Lung (tissue), 11 donors: ENCODE measurements at regions not wholly inside any gene's neighbourhood (a gene's known extent, or its start where the extent isn't known, plus 50 kb on each side); places are given as distances from the start of the nearest gene placed in this dataset.

Source experiments
- ATAC-seq: fragments of 200-7000 bp; cut with Tn5 transposase; one replicate; pipeline ENCODE4 v1.9.1; 2020; ENCODE audit warnings: moderate number of reproducible peaks; ENCODE audit not compliant: insufficient read depth, low FRiP score
- DNase-seq, 3 donors: peaks; one replicate each; pipeline ENCODE4 v3.0.0-alpha.2; 2013 to 2017
- H3K27ac ChIP-seq, 2 donors: one replicate each; pipeline ENCODE4 v1.5.1; 2013; ENCODE audit warnings: mild to moderate bottlenecking in 2 of 2, moderate library complexity in 2 of 2, control low read depth in 1 of 2, inconsistent platforms in 1 of 2, low read depth in 1 of 2, low read length in 1 of 2
- H3K27me3 ChIP-seq, 3 donors: one replicate each; pipeline ENCODE4 v1.5.1; 2013; ENCODE audit warnings: low read length in 2 of 3; ENCODE audit not compliant: control insufficient read depth in 3 of 3, insufficient read depth in 3 of 3
- H3K36me3 ChIP-seq, 4 donors: one replicate each; pipeline ENCODE4 v1.5.1; 2013; ENCODE audit warnings: low read length in 4 of 4, mild to moderate bottlenecking in 1 of 4, moderate library complexity in 1 of 4; ENCODE audit not compliant: control insufficient read depth in 4 of 4, insufficient read depth in 4 of 4
- H3K4me1 ChIP-seq, 5 donors: one replicate each; pipeline ENCODE4 v1.5.1; 2013; ENCODE audit warnings: low read length in 5 of 5, mild to moderate bottlenecking in 2 of 5, moderate library complexity in 1 of 5; ENCODE audit not compliant: control insufficient read depth in 5 of 5, insufficient read depth in 5 of 5
- H3K4me3 ChIP-seq: one replicate; pipeline ENCODE4 v1.5.1; 2013; ENCODE audit warnings: mild to moderate bottlenecking, control low read depth, moderate library complexity
- H3K9ac ChIP-seq, 2 donors: one replicate each; pipeline ENCODE4 v1.5.1; 2013; ENCODE audit warnings: low read length in 2 of 2, control low read depth in 1 of 2; ENCODE audit not compliant: insufficient read depth in 1 of 2
- H3K9me3 ChIP-seq, 4 donors: one replicate each; pipeline ENCODE4 v1.5.1; 2013; ENCODE audit warnings: low read length in 3 of 4, mild to moderate bottlenecking in 1 of 4, moderate library complexity in 1 of 4; ENCODE audit not compliant: control insufficient read depth in 4 of 4, insufficient read depth in 3 of 4
- CTCF ChIP-seq: IDR thresholded peaks from 2 replicates; pipeline ENCODE4 v1.5.1; 2012; ENCODE audit warnings: mild to moderate bottlenecking; ENCODE audit errors: control extremely low read depth, extremely low read depth
- WGBS, 2 donors: extraction: QIAGEN DNeasy Blood & Tissue Kit; methylation state at CpG; one replicate each; pipeline ENCODE4 v1.1.7; 2013; 5-methylcytosine and 5-hydroxymethylcytosine counted together
- donor health status: control.
- donor health status: control.
- donor health status: Bipolar disorder and iron deficiency.
- donor health status: healthy.
- donor health status: DM: yes; HTN: yes; CAD: no.

- Histone ChIP-seq H3K4me3 (no peak overlapping the region), H3K27me3 (no peaks in the 10 kb centered on the region), H3K27ac (no peak overlapping the region), H3K4me1 (no peaks in the 10 kb centered on the region), H3K9ac (no peak overlapping the region), H3K36me3 (no peaks in the 10 kb centered on the region), H3K9me3 (peaks cover 0 to 8% (median 0%) of the 10 kb centered on the region in 4 donors)
- ATAC-seq: no peak
- no peak for TF ChIP-seq CTCF
- 62 to 66% methylated on average over 2 of the region's 2 CpGs for WGBS, 2 donors
- DNase-seq: no peak
Measured at GRCh38 chr6:114543696-114544095, 200.9 kb upstream of the HS3ST5 start.

- no peaks in the 10 kb centered on the region for H3K27me3 ChIP-seq
- DNase-seq (no peak), ATAC-seq (no peak)
- H3K36me3 ChIP-seq: no peaks in the 10 kb centered on the region
- WGBS, 2 donors: 90 to 93% methylated on average over 21 of the region's 21 CpGs
- H3K9ac ChIP-seq: no peak overlapping the region
- H3K4me3 ChIP-seq: no peak overlapping the region
- H3K27ac ChIP-seq: no peak overlapping the region
- no peaks in the 10 kb centered on the region for H3K4me1 ChIP-seq
- peaks cover 0 to 8% (median 0%) of the 10 kb centered on the region in 4 donors for H3K9me3 ChIP-seq
- no peak for TF ChIP-seq CTCF
Measured at GRCh38 chr6:114541794-114542193, 199.0 kb upstream of the HS3ST5 start.

GRCh38 chr6:114537977-114538376, 195.2 kb upstream of the HS3ST5 start:
- Histone ChIP-seq H3K9ac (no peak overlapping the region), H3K4me1 (no peaks in the 10 kb centered on the region), H3K4me3 (no peak overlapping the region), H3K27ac (no peak overlapping the region), H3K9me3 (peaks cover 0 to 8% (median 0%) of the 10 kb centered on the region in 4 donors), H3K36me3 (no peaks in the 10 kb centered on the region), H3K27me3 (no peaks in the 10 kb centered on the region)
- TF ChIP-seq CTCF: no peak
- WGBS, 2 donors: 88 to 90% methylated on average over 3 of the region's 3 CpGs
- DNase-seq (no peak), ATAC-seq (no peak)

GRCh38 chr6:114534813-114535212, 192.0 kb upstream of the HS3ST5 start:
- H3K27ac ChIP-seq: no peak overlapping the region
- no peaks in the 10 kb centered on the region for H3K36me3 ChIP-seq
- H3K9ac ChIP-seq: no peak overlapping the region
- H3K27me3 ChIP-seq: no peaks in the 10 kb centered on the region
- H3K4me1 ChIP-seq: no peaks in the 10 kb centered on the region
- 81 to 84% methylated on average over 4 of the region's 4 CpGs for WGBS, 2 donors
- H3K9me3 ChIP-seq: no peaks in the 10 kb centered on the region
- no peak overlapping the region for H3K4me3 ChIP-seq
- TF ChIP-seq CTCF: no peak
- DNase-seq (no peak), ATAC-seq (no peak)
